ENCODE measurements at regions not wholly inside any gene's neighbourhood (a gene's known extent, or its start where the extent isn't known, plus 50 kb on each side); places are given as distances from the start of the nearest gene placed in this dataset.
A peak's percentile ranks its signal among the peaks of the same experiment; 100 is the strongest.

GRCh38 chr2:189360861-189361260, 80.4 kb upstream of the WDR75 start:
- Histone ChIP-seq H3K36me3 (no peaks in the 10 kb centered on the region), H3K4me1 (ENCODE audit: control insufficient read depth in 1 of 2, low read depth in 2 of 2) (peaks cover 6 to 32% of the 10 kb centered on the region in 2 donors), H3K9me3 (no peaks in the 10 kb centered on the region), H3K4me3 (no peak overlapping the region), H3K27ac (no peak overlapping the region), H3K27me3 (replicated peaks; ENCODE audit: insufficient read depth) (no peaks in the 10 kb centered on the region)
- DNase-seq (ENCODE audit: low spot score) = no peak
- TF ChIP-seq CTCF (IDR thresholded peaks at IDR 0.05) = no peak
- ATAC-seq (ENCODE audit: insufficient number of reproducible peaks, low FRiP score, low read depth) = no peak

GRCh38 chr2:189362283-189362682, 79.0 kb upstream of the WDR75 start:
- no peak for DNase-seq (ENCODE audit: low spot score)
- no peak for ATAC-seq (ENCODE audit: insufficient number of reproducible peaks, low FRiP score, low read depth)
- TF ChIP-seq CTCF (IDR thresholded peaks at IDR 0.05) = no peak
- Histone ChIP-seq H3K9me3 (no peaks in the 10 kb centered on the region), H3K4me1 (ENCODE audit: control insufficient read depth in 1 of 2, low read depth in 2 of 2) (peaks cover 6 to 30% of the 10 kb centered on the region in 2 donors), H3K27me3 (replicated peaks; ENCODE audit: insufficient read depth) (no peaks in the 10 kb centered on the region), H3K27ac (peak overlapping the region; percentile 57 to 59), H3K4me3 (no peak overlapping the region), H3K36me3 (no peaks in the 10 kb centered on the region)

GRCh38 chr2:189363559-189363958, 77.7 kb upstream of the WDR75 start:
- H3K4me3 ChIP-seq = no peak overlapping the region
- no peaks in the 10 kb centered on the region for H3K36me3 ChIP-seq
- ATAC-seq (ENCODE audit: insufficient number of reproducible peaks, low FRiP score, low read depth) (no peak), DNase-seq (ENCODE audit: low spot score) (no peak)
- H3K9me3 ChIP-seq = no peaks in the 10 kb centered on the region
- H3K27ac ChIP-seq = peak overlapping the region; percentile 7 to 43
- peaks cover 6 to 32% of the 10 kb centered on the region in 2 donors for H3K4me1 ChIP-seq (ENCODE audit: control insufficient read depth in 1 of 2, low read depth in 2 of 2)
- TF ChIP-seq CTCF (IDR thresholded peaks at IDR 0.05) = no peak
- H3K27me3 ChIP-seq (replicated peaks; ENCODE audit: insufficient read depth) = no peaks in the 10 kb centered on the region

GRCh38 chr2:189364607-189365006, 76.7 kb upstream of the WDR75 start:
- H3K4me3 ChIP-seq = no peak overlapping the region
- no peak for ATAC-seq (ENCODE audit: insufficient number of reproducible peaks, low FRiP score, low read depth)
- TF ChIP-seq CTCF (IDR thresholded peaks at IDR 0.05) = no peak
- H3K9me3 ChIP-seq = no peaks in the 10 kb centered on the region
- no peak overlapping the region for H3K27ac ChIP-seq
- H3K27me3 ChIP-seq (replicated peaks; ENCODE audit: insufficient read depth) = no peaks in the 10 kb centered on the region
- no peak for DNase-seq (ENCODE audit: low spot score)
- H3K4me1 ChIP-seq (ENCODE audit: control insufficient read depth in 1 of 2, low read depth in 2 of 2) = peaks cover 11 to 42% of the 10 kb centered on the region in 2 donors
- H3K36me3 ChIP-seq = no peaks in the 10 kb centered on the region

- ATAC-seq (ENCODE audit: insufficient number of reproducible peaks, low FRiP score, low read depth) (no peak), DNase-seq (ENCODE audit: low spot score) (no peak)
- Histone ChIP-seq H3K4me1 (ENCODE audit: control insufficient read depth in 1 of 2, low read depth in 2 of 2) (peaks cover 16 to 52% of the 10 kb centered on the region in 2 donors), H3K4me3 (no peak overlapping the region), H3K36me3 (no peaks in the 10 kb centered on the region), H3K27ac (no peak overlapping the region), H3K9me3 (no peaks in the 10 kb centered on the region), H3K27me3 (replicated peaks; ENCODE audit: insufficient read depth) (no peaks in the 10 kb centered on the region)
- no peak for TF ChIP-seq CTCF (IDR thresholded peaks at IDR 0.05)
Observed at GRCh38 chr2:189366349-189366748, 74.9 kb upstream of the WDR75 start.
